ENCODE measurements at regions not wholly inside any gene's neighbourhood (a gene's known extent, or its start where the extent isn't known, plus 50 kb on each side); places are given as distances from the start of the nearest gene placed in this dataset.
A peak's percentile ranks its signal among the peaks of the same experiment; 100 is the strongest.
"Not testable (repeated sequence)": the region's sequence is repeated elsewhere in the genome, so short reads cannot be mapped to it uniquely, and the experiment has no call there.

- H3K14ac ChIP-seq (ENCODE audit: insufficient read depth, low read length) = no peak overlapping the region
- H3K9ac ChIP-seq (ENCODE audit: extremely low read depth, insufficient read length, low read length) = no peak overlapping the region
- H4K20me1 ChIP-seq (ENCODE audit: control insufficient read depth, insufficient read depth, insufficient read length) = no peaks in the 10 kb centered on the region
- H2AFZ ChIP-seq (ENCODE audit: low read length) = no peak overlapping the region
- H4K5ac ChIP-seq (ENCODE audit: insufficient read length, low read depth, low read length) = no peak overlapping the region
- no peak overlapping the region for H4K91ac ChIP-seq (ENCODE audit: insufficient read length, low read depth, low read length)
- H4K8ac ChIP-seq (replicated peaks; ENCODE audit: insufficient read length, low read depth, low read length) = no peak overlapping the region
- H3K4me1 Mint-ChIP-seq = peaks cover 0 to 4% of the 10 kb centered on the region in 2 experiments; a peak in 1 of 4 replicates
- no peak overlapping the region for H2BK5ac ChIP-seq (ENCODE audit: insufficient read length, low read length)
- no peak overlapping the region for H2AK5ac ChIP-seq (ENCODE audit: insufficient read length, low read length)
- no peaks in the 10 kb centered on the region for H3K79me1 ChIP-seq (ENCODE audit: insufficient read depth, low read depth, low read length, poor library complexity, severe bottlenecking)
- no peaks in the 10 kb centered on the region for H3K23me2 ChIP-seq (ENCODE audit: insufficient read length, low read depth, low read length, poor library complexity, severe bottlenecking)
- no peak overlapping the region for H2BK120ac ChIP-seq (ENCODE audit: low read depth, low read length, poor library complexity, severe bottlenecking)
- no peak for DNase-seq
- H3K23ac ChIP-seq (ENCODE audit: insufficient read length, low read depth, low read length) = no peak overlapping the region
- H3K27ac ChIP-seq (ENCODE audit: insufficient read length, low read depth, low read length) = no peak overlapping the region
- no peak overlapping the region for H3K4me2 ChIP-seq (ENCODE audit: insufficient read depth, insufficient read length, low read length)
- H3T11ph ChIP-seq (ENCODE audit: low read length) = no peak overlapping the region
- 0 out of 7 replicates have a peak overlapping the region, but pooled peaks of 1 of the 3 experiments have one; percentile 16 for H3K27ac Mint-ChIP-seq
- no peak overlapping the region for H3K4ac ChIP-seq (ENCODE audit: low read depth, low read length)
- H3K4me3 Mint-ChIP-seq = no peak overlapping the region
- H3K18ac ChIP-seq (ENCODE audit: insufficient read length, low read depth, low read length) = no peak overlapping the region
- H3K9me3 Mint-ChIP-seq = peaks cover 0 to 3% of the 10 kb centered on the region in 2 experiments; a peak in 1 of 5 replicates
- H3K27me3 ChIP-seq (ENCODE audit: insufficient read depth, low read length) = no peaks in the 10 kb centered on the region
- H3K27me3 Mint-ChIP-seq (ENCODE audit: low read depth) = no peaks in the 10 kb centered on the region
- H2BK12ac ChIP-seq (ENCODE audit: insufficient read length, low read depth, low read length) = no peak overlapping the region
- H3K36me3 Mint-ChIP-seq (ENCODE audit: insufficient read depth in 1 of 3, low read depth in 3 of 3) = no peaks in the 10 kb centered on the region; a peak in 2 of 7 replicates
- TF ChIP-seq CTCF (conservative IDR thresholded peaks at IDR 0.05) = no peak
- no peak overlapping the region for H2BK20ac ChIP-seq (ENCODE audit: low read depth, low read length, poor library complexity, severe bottlenecking)
- no peak overlapping the region for H3K56ac ChIP-seq (ENCODE audit: insufficient read length, low read depth, low read length)
- no peaks in the 10 kb centered on the region for H3K4me1 ChIP-seq (ENCODE audit: insufficient read depth, low read length)
- no peaks in the 10 kb centered on the region for H3K9me3 ChIP-seq (ENCODE audit: control insufficient read depth, low read depth, low read length)
- no peak overlapping the region for H2BK15ac ChIP-seq (ENCODE audit: low read depth, low read length)
- no CpG with 5 or more reads among the region's 3 CpGs for WGBS (ENCODE audit: extremely low coverage, insufficient read length, low lambda C conversion rate)
- no peaks in the 10 kb centered on the region for H3K79me2 ChIP-seq (ENCODE audit: insufficient read depth, low read length)
These were observed 2412.8 kb downstream of the ARAP2 start for GRCh38 chr4:33831442-33832066.

GRCh38 chr4:33835764-33836163, 2408.6 kb downstream of the ARAP2 start:
- not testable (repeated sequence) for H2BK5ac ChIP-seq (ENCODE audit: insufficient read length, low read length); H2BK20ac ChIP-seq (ENCODE audit: low read depth, low read length, poor library complexity, severe bottlenecking); H3K79me1 ChIP-seq (ENCODE audit: insufficient read depth, low read depth, low read length, poor library complexity, severe bottlenecking); H2AK5ac ChIP-seq (ENCODE audit: insufficient read length, low read length); H3K4me2 ChIP-seq (ENCODE audit: insufficient read depth, insufficient read length, low read length); H2BK15ac ChIP-seq (ENCODE audit: low read depth, low read length); H3K4me1 ChIP-seq (ENCODE audit: insufficient read depth, low read length); H3K27ac Mint-ChIP-seq; H3K56ac ChIP-seq (ENCODE audit: insufficient read length, low read depth, low read length); H2BK12ac ChIP-seq (ENCODE audit: insufficient read length, low read depth, low read length); H3K9me3 ChIP-seq (ENCODE audit: control insufficient read depth, low read depth, low read length); H3K27me3 Mint-ChIP-seq (ENCODE audit: low read depth); H4K5ac ChIP-seq (ENCODE audit: insufficient read length, low read depth, low read length); H3K4me3 Mint-ChIP-seq; H4K20me1 ChIP-seq (ENCODE audit: control insufficient read depth, insufficient read depth, insufficient read length); H3K4ac ChIP-seq (ENCODE audit: low read depth, low read length); H3K18ac ChIP-seq (ENCODE audit: insufficient read length, low read depth, low read length); H3K4me1 Mint-ChIP-seq; H3K23ac ChIP-seq (ENCODE audit: insufficient read length, low read depth, low read length); H3T11ph ChIP-seq (ENCODE audit: low read length); H2BK120ac ChIP-seq (ENCODE audit: low read depth, low read length, poor library complexity, severe bottlenecking); H3K23me2 ChIP-seq (ENCODE audit: insufficient read length, low read depth, low read length, poor library complexity, severe bottlenecking); H3K9ac ChIP-seq (ENCODE audit: extremely low read depth, insufficient read length, low read length); H3K79me2 ChIP-seq (ENCODE audit: insufficient read depth, low read length); H4K8ac ChIP-seq (replicated peaks; ENCODE audit: insufficient read length, low read depth, low read length); H4K91ac ChIP-seq (ENCODE audit: insufficient read length, low read depth, low read length); DNase-seq; H3K14ac ChIP-seq (ENCODE audit: insufficient read depth, low read length); H2AFZ ChIP-seq (ENCODE audit: low read length); H3K27me3 ChIP-seq (ENCODE audit: insufficient read depth, low read length); H3K27ac ChIP-seq (ENCODE audit: insufficient read length, low read depth, low read length)
- no CpG with 5 or more reads among the region's 3 CpGs for WGBS (ENCODE audit: extremely low coverage, insufficient read length, low lambda C conversion rate)
- Mint-ChIP-seq H3K36me3 (ENCODE audit: insufficient read depth in 1 of 3, low read depth in 3 of 3) (peaks cover 10 to 18% (median 14%) of the 10 kb centered on the region in 3 experiments), H3K9me3 (peaks cover 9 to 11% of the 10 kb centered on the region in 2 experiments; a peak in 4 of 5 replicates)

All from H9 (cell line).